VCaP (cell line): ENCODE measurements at regions not wholly inside any gene's neighbourhood (a gene's known extent, or its start where the extent isn't known, plus 50 kb on each side); places are given as distances from the start of the nearest gene placed in this dataset.

ENCODE experiments used
- H3K27ac ChIP-seq: fragments of 450-650 bp; 2 replicates; pipeline ENCODE4 v1.5.1; 2017
- TF ChIP-seq, protein P1 (sequence below): fragments of 450-650 bp; conservative IDR thresholded peaks from 2 replicates; pipeline ENCODE4 v1.5.1; 2017; ENCODE audit warnings: mild to moderate bottlenecking, moderate library complexity

DNA sequence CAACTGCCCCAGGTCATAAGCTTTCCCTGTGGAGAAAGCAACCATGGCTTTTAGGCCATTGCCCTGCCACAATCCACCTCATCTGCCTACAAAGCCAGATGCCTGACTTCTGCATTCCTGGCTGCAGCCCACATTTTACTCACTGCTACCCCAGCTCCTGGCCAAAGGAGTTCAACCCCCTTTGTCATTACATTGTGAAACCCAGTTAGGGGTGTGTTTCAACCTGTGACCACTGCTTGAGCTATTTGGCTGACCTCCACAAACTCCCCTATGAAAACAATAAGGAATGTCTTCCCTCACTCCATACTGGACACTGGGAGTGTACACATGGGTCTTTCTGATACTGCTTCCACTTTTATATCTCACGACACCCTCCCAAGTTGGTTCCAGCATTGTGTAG lies 589.2 kb downstream of the SH3BGRL start:
- TF ChIP-seq, protein P1, sequence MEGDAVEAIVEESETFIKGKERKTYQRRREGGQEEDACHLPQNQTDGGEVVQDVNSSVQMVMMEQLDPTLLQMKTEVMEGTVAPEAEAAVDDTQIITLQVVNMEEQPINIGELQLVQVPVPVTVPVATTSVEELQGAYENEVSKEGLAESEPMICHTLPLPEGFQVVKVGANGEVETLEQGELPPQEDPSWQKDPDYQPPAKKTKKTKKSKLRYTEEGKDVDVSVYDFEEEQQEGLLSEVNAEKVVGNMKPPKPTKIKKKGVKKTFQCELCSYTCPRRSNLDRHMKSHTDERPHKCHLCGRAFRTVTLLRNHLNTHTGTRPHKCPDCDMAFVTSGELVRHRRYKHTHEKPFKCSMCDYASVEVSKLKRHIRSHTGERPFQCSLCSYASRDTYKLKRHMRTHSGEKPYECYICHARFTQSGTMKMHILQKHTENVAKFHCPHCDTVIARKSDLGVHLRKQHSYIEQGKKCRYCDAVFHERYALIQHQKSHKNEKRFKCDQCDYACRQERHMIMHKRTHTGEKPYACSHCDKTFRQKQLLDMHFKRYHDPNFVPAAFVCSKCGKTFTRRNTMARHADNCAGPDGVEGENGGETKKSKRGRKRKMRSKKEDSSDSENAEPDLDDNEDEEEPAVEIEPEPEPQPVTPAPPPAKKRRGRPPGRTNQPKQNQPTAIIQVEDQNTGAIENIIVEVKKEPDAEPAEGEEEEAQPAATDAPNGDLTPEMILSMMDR, result no peak
- no peak overlapping the region for H3K27ac ChIP-seq
